Keratinocyte (primary cell): ENCODE measurements at regions not wholly inside any gene's neighbourhood (a gene's known extent, or its start where the extent isn't known, plus 50 kb on each side); places are given as distances from the start of the nearest gene placed in this dataset.

ENCODE experiments used
- DNase-seq: peaks from one replicate; pipeline ENCODE4 v3.0.0-alpha.2; 2011; ENCODE audit warnings: low read depth, missing footprints, low spot score
- FAIRE-seq: peaks from 2 replicates; lab custom pipeline; 2011; peaks lifted over from hg19 to GRCh38; lab: Jason Lieb, UNC
- H2AFZ ChIP-seq: 2 replicates; pipeline ENCODE4 v1.6.0; 2012; ENCODE audit warnings: low read length, control low read depth, inconsistent platforms; ENCODE audit not compliant: control insufficient read depth
- H3K27ac ChIP-seq: 2 replicates; pipeline ENCODE4 v1.5.1; 2011; ENCODE audit warnings: low read length; ENCODE audit not compliant: control insufficient read depth, insufficient read depth
- H3K27me3 ChIP-seq: 3 replicates; pipeline ENCODE4 v1.6.0; 2011; ENCODE audit warnings: low read length; ENCODE audit not compliant: control insufficient read depth, insufficient read depth; ENCODE audit errors: extremely low read depth
- H3K36me3 ChIP-seq, 2 experiments: 2 replicates in 1 of 2; 3 replicates in 1 of 2; pipeline ENCODE4 v1.5.1; 2011; ENCODE audit warnings: low read length in 2 of 2, mild to moderate bottlenecking in 1 of 2; ENCODE audit not compliant: control insufficient read depth in 2 of 2, insufficient read depth in 2 of 2; ENCODE audit errors: extremely low read depth in 1 of 2
- H3K4me1 ChIP-seq: 3 replicates; pipeline ENCODE4 v1.5.1; 2011; ENCODE audit warnings: low read length; ENCODE audit not compliant: control insufficient read depth, insufficient read depth; ENCODE audit errors: extremely low read depth
- H3K4me2 ChIP-seq: 3 replicates; pipeline ENCODE4 v1.6.0; 2011; ENCODE audit warnings: low read depth, low read length; ENCODE audit not compliant: control insufficient read depth, insufficient read depth; ENCODE audit errors: extremely low read depth
- H3K4me3 ChIP-seq, 3 experiments: fragments of 200-600 bp in 1 of 3; sonication (generic) in 1 of 3; 2 replicates in 2 of 3; 3 replicates in 1 of 3; pipeline ENCODE4 v1.5.1; 2011 to 2016; ENCODE audit warnings: low read length in 3 of 3, mild to moderate bottlenecking in 3 of 3, control low read depth in 2 of 3, inconsistent platforms in 1 of 3, low read depth in 1 of 3, mixed read lengths in 1 of 3, mixed run types in 1 of 3, moderate library complexity in 1 of 3; ENCODE audit not compliant: control insufficient read depth in 2 of 3, insufficient read depth in 2 of 3; ENCODE audit errors: extremely low read depth in 1 of 3
- H3K79me2 ChIP-seq: 2 replicates; pipeline ENCODE4 v1.6.0; 2012; ENCODE audit warnings: low read length; ENCODE audit not compliant: control insufficient read depth, insufficient read depth
- H3K9ac ChIP-seq: 3 replicates; pipeline ENCODE4 v1.6.0; 2011; ENCODE audit warnings: low read length; ENCODE audit not compliant: control insufficient read depth, insufficient read depth; ENCODE audit errors: extremely low read depth
- H3K9me1 ChIP-seq: 3 replicates; pipeline ENCODE4 v1.6.0; 2011; ENCODE audit warnings: low read length; ENCODE audit not compliant: control insufficient read depth, insufficient read depth; ENCODE audit errors: extremely low read depth
- H3K9me3 ChIP-seq: 2 replicates; pipeline ENCODE4 v1.5.1; 2012; ENCODE audit warnings: low read depth, low read length; ENCODE audit not compliant: control insufficient read depth
- H4K20me1 ChIP-seq: 3 replicates; pipeline ENCODE4 v1.6.0; 2011; ENCODE audit warnings: low read length; ENCODE audit not compliant: control insufficient read depth, insufficient read depth; ENCODE audit errors: extremely low read depth
- CTCF ChIP-seq, 3 experiments: IDR thresholded peaks in 1 of 3; conservative IDR thresholded peaks in 1 of 3; optimal IDR thresholded peaks in 1 of 3; 2 replicates in 2 of 3; 3 replicates in 1 of 3; pipeline versions ENCODE3 to v1.5.1; 2011; ENCODE audit warnings: low read length in 3 of 3, mild to moderate bottlenecking in 3 of 3, moderate library complexity in 2 of 3, control low read depth in 1 of 3, inconsistent platforms in 1 of 3; ENCODE audit not compliant: insufficient read depth in 2 of 3; ENCODE audit errors: extremely low read depth in 1 of 3
- EZH2 ChIP-seq: IDR thresholded peaks from one replicate; pipeline ENCODE4 v1.6.1; 2012; ENCODE audit warnings: inconsistent platforms, mild to moderate bottlenecking, low read length, moderate library complexity
- dilution Hi-C: fragments of 300-500 bp; cut with MboI; formaldehyde crosslinking; loops from one replicate; pipeline ENCODE4 v1.7.0; 2020; ENCODE audit warnings: low sequenced_read_pairs; ENCODE audit not compliant: extremely low pct_ligation_motif_present

- Histone ChIP-seq H3K4me2 (no peak overlapping the region), H3K27ac (no peak overlapping the region)
These were observed 232.0 kb upstream of the DCN start for GRCh38 chr12:91414636-91415035.

DNA sequence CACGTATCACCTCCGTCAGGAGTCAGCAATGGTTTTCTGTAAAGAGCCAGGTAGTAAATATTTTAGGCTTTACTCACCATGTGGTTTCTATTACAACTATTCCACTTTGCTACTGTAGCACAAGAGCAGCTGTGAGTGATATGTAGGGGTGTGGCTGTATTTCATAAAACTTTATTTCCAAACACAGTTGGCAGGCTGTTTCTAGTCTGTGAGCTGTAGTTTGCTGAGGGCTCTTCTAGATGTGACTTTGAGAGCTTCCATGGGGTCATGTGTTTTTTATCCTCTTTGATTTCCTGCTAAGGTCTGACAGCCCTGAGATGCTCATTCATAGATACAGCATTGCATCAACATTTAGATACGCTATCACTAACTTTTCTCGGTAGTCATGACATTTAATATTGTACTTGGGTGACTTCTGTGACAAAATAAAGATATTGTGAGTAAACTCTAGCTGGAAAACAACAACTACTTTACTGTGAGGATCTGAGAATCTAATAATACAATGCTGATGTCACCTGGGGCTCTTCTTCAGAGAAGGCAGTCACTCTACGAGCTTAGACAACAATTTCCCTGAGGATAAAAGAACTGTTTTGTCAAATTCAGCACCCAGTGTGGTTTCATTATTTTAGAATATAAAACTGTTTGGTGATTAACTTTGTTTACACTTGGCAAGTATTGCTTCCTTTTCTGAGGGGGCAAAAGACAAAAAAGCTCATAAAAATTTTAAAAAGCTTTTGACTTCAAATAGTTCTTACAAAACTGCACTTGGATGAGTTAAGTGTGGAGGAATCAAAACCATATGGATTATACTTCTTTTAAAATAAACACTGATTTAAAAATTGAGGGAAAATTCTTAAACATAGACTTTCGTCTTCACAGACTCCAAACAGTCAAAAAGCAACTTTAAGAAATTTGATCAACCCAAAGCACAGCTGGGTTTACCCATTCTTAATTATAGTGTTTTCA lies 231.2 kb upstream of the DCN start:
- no peak for DNase-seq
- peak overlapping the region; percentile 49 for H3K4me2 ChIP-seq
- no peaks in the 10 kb centered on the region for H3K79me2 ChIP-seq
- H3K27me3 ChIP-seq = no peaks in the 10 kb centered on the region
- no peak overlapping the region for H3K9ac ChIP-seq
- FAIRE-seq = peak; percentile 96
- no peaks in the 10 kb centered on the region for H3K9me3 ChIP-seq
- TF ChIP-seq CTCF (optimal IDR thresholded peaks at IDR 0.05 in 1 of 3, IDR thresholded peaks at IDR 0.05 in 1 of 3, conservative IDR thresholded peaks at IDR 0.05 in 1 of 3; ENCODE audit: extremely low read depth in 1 of 3, insufficient read depth in 2 of 3, low read length in 3 of 3) (no peak), EZH2 (no peak)
- dilution Hi-C loops = no loop called here
- H3K36me3 ChIP-seq = no peaks in the 10 kb centered on the region
- no peak overlapping the region for H3K4me3 ChIP-seq
- H3K4me1 ChIP-seq = peaks cover 11% of the 10 kb centered on the region
- no peaks in the 10 kb centered on the region for H3K9me1 ChIP-seq
- no peaks in the 10 kb centered on the region for H4K20me1 ChIP-seq
- H2AFZ ChIP-seq = no peak overlapping the region
- H3K27ac ChIP-seq = no peak overlapping the region

More at GRCh38 chr12:91414636-91415035, 232.0 kb upstream of the DCN start:
- Histone ChIP-seq H3K4me1 (peaks cover 11% of the 10 kb centered on the region), H3K79me2 (no peaks in the 10 kb centered on the region), H3K9me1 (no peaks in the 10 kb centered on the region), H4K20me1 (no peaks in the 10 kb centered on the region), H3K9ac (no peak overlapping the region), H3K27me3 (no peaks in the 10 kb centered on the region), H3K36me3 (no peaks in the 10 kb centered on the region), H3K9me3 (no peaks in the 10 kb centered on the region), H2AFZ (no peak overlapping the region), H3K4me3 (no peak overlapping the region)
- dilution Hi-C loops = no loop called here
- TF ChIP-seq CTCF (optimal IDR thresholded peaks at IDR 0.05 in 1 of 3, IDR thresholded peaks at IDR 0.05 in 1 of 3, conservative IDR thresholded peaks at IDR 0.05 in 1 of 3; ENCODE audit: extremely low read depth in 1 of 3, insufficient read depth in 2 of 3, low read length in 3 of 3) = no peak
- TF ChIP-seq EZH2 = no peak
- FAIRE-seq = no peak
- no peak for DNase-seq
